Memory B cell (primary cell): ENCODE measurements at regions not wholly inside any gene's neighbourhood (a gene's known extent, or its start where the extent isn't known, plus 50 kb on each side); places are given as distances from the start of the nearest gene placed in this dataset.

Source experiments
- ATAC-seq: fragments of 150-1000 bp; cut with Tn5 transposase; 2 replicates; pipeline ENCODE4 v1.10.0; 2021; ENCODE audit warnings: low read depth, mild to moderate bottlenecking, moderate library complexity
- DNase-seq, 2 donors: peaks; one replicate each; pipeline ENCODE4 v3.0.0; 2022; ENCODE audit warnings: low spot score in 2 of 2
- H3K27ac Mint-ChIP-seq: one replicate; pipeline ENCODE4 v1.8.0; 2022; ENCODE audit warnings: mild to moderate bottlenecking, moderate library complexity, mixed read lengths
- H3K27me3 Mint-ChIP-seq: one replicate; pipeline ENCODE4 v1.8.0; 2022; ENCODE audit warnings: mixed read lengths
- H3K36me3 Mint-ChIP-seq: one replicate; pipeline ENCODE4 v1.8.0; 2022; ENCODE audit warnings: mild to moderate bottlenecking, mixed read lengths
- H3K4me1 Mint-ChIP-seq: one replicate; pipeline ENCODE4 v1.8.0; 2022; ENCODE audit warnings: mixed read lengths
- H3K4me3 Mint-ChIP-seq: one replicate; pipeline ENCODE4 v1.8.0; 2022; ENCODE audit warnings: mild to moderate bottlenecking, moderate library complexity, mixed read lengths
- H3K9me3 Mint-ChIP-seq: one replicate; pipeline ENCODE4 v1.8.0; 2022; ENCODE audit warnings: mixed read lengths

GRCh38 chr22:26891429-26891828 lies 234.0 kb downstream of the MIAT start:
- no peak overlapping the region for H3K4me3 Mint-ChIP-seq
- no peak overlapping the region for H3K27ac Mint-ChIP-seq
- peaks cover 8% of the 10 kb centered on the region for H3K36me3 Mint-ChIP-seq
- peaks cover 2% of the 10 kb centered on the region for H3K4me1 Mint-ChIP-seq
- no peak for DNase-seq
- peaks cover 2% of the 10 kb centered on the region for H3K9me3 Mint-ChIP-seq
- H3K27me3 Mint-ChIP-seq: peaks cover 18% of the 10 kb centered on the region
- no peak for ATAC-seq

- peaks cover 9% of the 10 kb centered on the region for H3K36me3 Mint-ChIP-seq
- peaks cover 4% of the 10 kb centered on the region for H3K9me3 Mint-ChIP-seq
- H3K27ac Mint-ChIP-seq: no peak overlapping the region
- no peak overlapping the region for H3K4me3 Mint-ChIP-seq
- peaks cover 21% of the 10 kb centered on the region for H3K27me3 Mint-ChIP-seq
- peaks cover 4% of the 10 kb centered on the region for H3K4me1 Mint-ChIP-seq
- no peak for DNase-seq
- ATAC-seq: no peak
These were observed 235.0 kb downstream of the MIAT start for GRCh38 chr22:26892166-26893041.

- Mint-ChIP-seq H3K4me3 (no peak overlapping the region), H3K9me3 (peaks cover 6% of the 10 kb centered on the region), H3K27ac (no peak overlapping the region), H3K27me3 (peaks cover 29% of the 10 kb centered on the region), H3K4me1 (peaks cover 4% of the 10 kb centered on the region), H3K36me3 (peaks cover 11% of the 10 kb centered on the region)
- DNase-seq (no peak), ATAC-seq (no peak)
These were observed 236.1 kb downstream of the MIAT start for GRCh38 chr22:26893173-26894110.

- Mint-ChIP-seq H3K36me3 (peaks cover 11% of the 10 kb centered on the region), H3K9me3 (peaks cover 6% of the 10 kb centered on the region), H3K27ac (no peak overlapping the region), H3K4me3 (no peak overlapping the region), H3K4me1 (peaks cover 4% of the 10 kb centered on the region), H3K27me3 (peaks cover 31% of the 10 kb centered on the region)
- ATAC-seq: no peak
- DNase-seq: no peak
These were observed 237.0 kb downstream of the MIAT start for GRCh38 chr22:26894362-26894761.

GRCh38 chr22:26894766-26895485 lies 237.5 kb downstream of the MIAT start:
- peaks cover 11% of the 10 kb centered on the region for H3K36me3 Mint-ChIP-seq
- H3K27ac Mint-ChIP-seq: no peak overlapping the region
- no peak for ATAC-seq
- H3K9me3 Mint-ChIP-seq: peaks cover 6% of the 10 kb centered on the region
- no peak overlapping the region for H3K4me3 Mint-ChIP-seq
- DNase-seq: no peak
- H3K4me1 Mint-ChIP-seq: peaks cover 4% of the 10 kb centered on the region
- peaks cover 31% of the 10 kb centered on the region for H3K27me3 Mint-ChIP-seq

DNA sequence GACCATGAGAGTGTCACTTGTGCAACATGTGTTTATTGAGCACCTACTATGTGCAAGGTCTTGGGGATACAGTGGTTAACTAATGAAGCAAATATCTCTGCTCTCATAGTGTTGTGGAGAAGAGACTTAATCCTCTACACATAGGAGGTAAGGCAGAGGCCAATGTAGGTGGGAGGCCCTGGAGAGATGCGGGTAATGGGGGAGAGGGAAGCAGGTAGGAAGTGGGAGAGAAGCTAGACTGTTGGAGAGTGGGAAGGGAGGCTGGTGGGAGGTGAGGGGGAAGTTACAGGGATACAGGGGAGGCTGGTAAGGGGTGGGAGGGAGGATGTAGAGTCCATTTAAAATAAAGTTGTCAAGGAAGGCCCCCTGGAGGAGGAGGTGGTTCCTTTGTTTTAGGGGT lies 240.0 kb downstream of the MIAT start:
- H3K27me3 Mint-ChIP-seq: peaks cover 28% of the 10 kb centered on the region
- no peak for ATAC-seq

DNA sequence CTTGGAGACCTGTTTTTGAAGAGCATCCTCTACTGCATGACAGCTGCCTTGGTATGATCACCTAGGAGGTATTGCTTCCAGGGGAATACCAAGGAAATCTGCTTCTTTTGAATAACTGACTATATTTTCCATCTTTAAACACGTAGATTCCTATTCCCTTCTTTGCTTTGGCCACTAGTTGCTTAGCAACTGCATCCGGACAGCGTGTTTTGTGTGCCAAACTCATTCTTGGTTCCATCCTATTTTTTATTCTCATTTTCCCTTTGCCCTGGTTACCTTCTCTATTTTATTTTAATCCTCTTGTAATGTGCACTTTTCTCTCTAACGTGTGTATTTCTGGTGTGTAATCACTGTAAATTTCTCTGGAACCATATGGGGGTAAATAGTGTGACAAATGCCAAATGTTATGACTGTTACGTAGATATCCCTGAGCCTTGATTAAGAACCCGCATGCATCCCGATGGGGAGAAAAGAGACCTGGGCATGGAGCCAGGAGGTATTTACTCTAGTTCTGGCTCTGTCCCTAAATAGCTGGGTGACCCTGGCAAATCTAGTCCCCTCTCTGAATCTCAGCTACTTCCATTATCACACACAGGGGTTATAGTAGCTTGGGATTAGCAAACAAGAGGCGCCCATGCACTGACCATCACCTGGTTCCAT lies 241.7 kb downstream of the MIAT start:
- DNase-seq (no peak), ATAC-seq (no peak)
- Mint-ChIP-seq H3K27ac (no peak overlapping the region), H3K4me1 (peaks cover 15% of the 10 kb centered on the region), H3K9me3 (peaks cover 6% of the 10 kb centered on the region), H3K4me3 (no peak overlapping the region), H3K27me3 (peaks cover 21% of the 10 kb centered on the region), H3K36me3 (peaks cover 12% of the 10 kb centered on the region)

More for the DNA sequence above, 240.0 kb downstream of the MIAT start:
- no peak for DNase-seq
- no peak overlapping the region for H3K27ac Mint-ChIP-seq
- peaks cover 11% of the 10 kb centered on the region for H3K36me3 Mint-ChIP-seq
- peaks cover 2% of the 10 kb centered on the region for H3K4me1 Mint-ChIP-seq
- no peak overlapping the region for H3K4me3 Mint-ChIP-seq
- H3K9me3 Mint-ChIP-seq: peaks cover 6% of the 10 kb centered on the region

DNA sequence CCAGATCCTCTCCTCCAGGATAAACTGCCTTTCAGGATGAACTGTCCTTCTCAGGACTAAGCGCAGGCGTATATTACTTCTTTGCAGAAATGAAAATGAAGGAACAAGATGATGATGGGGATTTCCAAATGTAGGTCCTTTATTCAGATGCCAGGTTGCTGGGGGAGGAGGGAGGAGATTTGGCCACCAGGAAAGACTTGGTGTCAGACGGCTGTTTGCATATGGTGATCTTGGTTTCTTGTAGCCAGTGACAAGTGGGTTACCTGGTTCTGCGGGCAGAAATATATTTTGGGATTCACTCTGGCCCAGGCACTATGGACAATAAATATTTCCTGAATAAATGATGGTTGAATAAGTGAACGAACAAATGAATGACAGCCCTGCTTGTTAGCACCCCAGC lies 243.4 kb downstream of the MIAT start:
- H3K36me3 Mint-ChIP-seq: peaks cover 9% of the 10 kb centered on the region
- H3K27me3 Mint-ChIP-seq: peaks cover 18% of the 10 kb centered on the region
- no peak for ATAC-seq
- DNase-seq: no peak
- H3K4me3 Mint-ChIP-seq: no peak overlapping the region
- H3K4me1 Mint-ChIP-seq: peaks cover 18% of the 10 kb centered on the region
- peaks cover 4% of the 10 kb centered on the region for H3K9me3 Mint-ChIP-seq
- no peak overlapping the region for H3K27ac Mint-ChIP-seq

DNA sequence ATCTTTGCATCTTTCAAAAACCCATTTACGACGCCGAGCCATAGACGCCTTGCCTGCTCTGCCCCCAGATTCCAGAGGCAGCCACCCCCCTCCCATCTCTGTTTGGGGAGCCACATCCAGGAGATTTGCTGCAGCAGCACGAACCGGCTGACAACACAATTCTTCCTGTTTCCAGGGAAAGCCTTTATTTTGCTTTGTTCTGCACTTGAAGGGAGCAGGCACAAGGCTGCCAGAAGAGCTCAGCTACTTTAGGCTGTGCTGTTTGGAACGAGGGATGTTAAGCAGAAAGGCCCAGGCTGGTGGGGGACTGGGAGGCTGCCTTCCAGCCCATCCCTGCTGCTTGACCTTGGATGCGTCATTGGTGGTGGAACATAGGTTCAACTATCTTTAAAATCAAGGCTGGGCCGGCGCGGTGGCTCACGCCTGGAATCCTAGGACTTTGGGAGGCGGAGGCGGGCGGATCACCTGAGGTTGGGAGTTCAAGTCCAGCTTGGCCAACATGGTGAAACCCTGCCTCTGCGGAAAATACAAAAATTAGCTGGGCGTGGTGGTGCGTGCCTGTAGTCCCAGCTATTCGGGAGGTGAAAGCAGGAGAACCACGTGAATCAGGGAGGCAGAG lies 243.9 kb downstream of the MIAT start:
- Mint-ChIP-seq H3K9me3 (peaks cover 4% of the 10 kb centered on the region), H3K27ac (no peak overlapping the region), H3K4me1 (peaks cover 18% of the 10 kb centered on the region), H3K36me3 (peaks cover 9% of the 10 kb centered on the region), H3K4me3 (no peak overlapping the region), H3K27me3 (peaks cover 18% of the 10 kb centered on the region)
- no peak for DNase-seq
- ATAC-seq: no peak

DNA sequence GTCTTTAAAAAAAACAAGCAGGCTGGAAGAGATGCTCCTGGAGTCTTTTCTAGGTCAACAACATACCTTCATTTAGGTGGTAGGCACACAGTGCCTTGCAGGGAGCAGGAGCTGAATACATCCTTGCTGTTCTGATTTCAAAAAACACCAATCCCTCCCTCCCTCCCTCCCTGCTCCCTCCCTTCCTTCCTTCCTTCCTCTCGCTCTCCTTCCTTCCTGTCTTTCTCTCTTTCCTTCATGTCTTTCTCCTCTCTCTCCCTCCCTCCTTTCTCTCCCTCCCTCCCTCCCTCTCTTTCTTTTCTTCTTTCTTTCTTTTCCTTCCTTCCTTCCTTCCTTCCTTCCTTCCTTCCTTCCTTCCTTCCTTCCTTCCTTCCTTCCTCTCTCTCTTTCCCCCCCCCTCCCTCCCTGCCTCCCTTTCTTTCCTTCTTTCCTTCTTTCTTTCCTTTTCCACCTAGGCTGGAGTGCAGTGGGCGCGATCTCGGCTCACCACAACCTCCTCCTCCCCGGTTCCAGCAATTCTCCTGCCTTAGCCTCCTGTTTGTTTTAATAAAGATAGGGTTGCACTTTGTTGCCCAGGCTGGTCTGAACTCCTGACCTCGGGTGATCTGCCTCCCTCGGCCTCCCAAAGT lies 245.1 kb downstream of the MIAT start:
- Mint-ChIP-seq H3K27me3 (peaks cover 14% of the 10 kb centered on the region), H3K36me3 (peaks cover 7% of the 10 kb centered on the region), H3K9me3 (peaks cover 2% of the 10 kb centered on the region), H3K4me3 (peak overlapping the region; percentile 81), H3K4me1 (peaks cover 16% of the 10 kb centered on the region), H3K27ac (peak overlapping the region; percentile 53)
- DNase-seq (no peak), ATAC-seq (no peak)

DNA sequence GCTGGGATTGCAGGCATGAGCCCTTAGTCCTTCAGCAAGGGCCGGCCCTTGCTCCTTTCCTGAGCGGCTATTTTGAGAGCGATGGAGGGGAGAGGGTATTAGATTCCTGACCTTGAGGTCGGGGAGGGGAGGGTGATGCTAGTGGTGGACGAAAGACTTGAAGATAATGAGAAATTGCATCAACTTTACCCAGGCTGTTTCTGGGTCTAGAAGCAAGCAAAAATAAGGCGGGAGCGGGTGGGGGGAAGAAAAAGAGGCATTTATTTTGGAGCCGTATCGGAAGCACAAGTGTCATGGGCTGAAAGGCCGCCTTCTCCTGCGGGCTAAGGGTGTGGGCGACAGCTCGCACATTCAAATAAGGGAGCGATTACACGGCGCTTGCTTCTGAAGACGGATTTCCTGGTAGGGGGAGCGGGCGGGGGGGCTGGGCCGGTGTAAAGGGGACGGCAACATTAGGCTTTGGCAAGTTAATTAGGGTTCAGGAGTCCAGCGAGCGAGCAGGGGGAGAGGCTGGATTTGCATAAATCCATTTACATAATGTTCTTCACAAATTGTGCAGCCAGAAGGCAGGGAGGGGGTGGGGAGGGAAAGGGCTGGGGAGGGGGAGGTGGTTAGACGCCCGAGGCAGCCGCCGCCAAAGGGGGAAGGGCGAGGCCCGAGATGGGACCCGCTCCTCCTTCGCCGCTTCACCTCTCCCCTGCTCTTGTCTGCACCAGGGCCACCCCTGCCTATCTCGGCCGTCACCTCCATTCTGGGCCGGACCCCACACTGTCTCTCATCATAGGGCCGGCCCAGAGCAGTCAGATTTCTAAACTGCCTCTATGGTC lies 245.9 kb downstream of the MIAT start:
- peaks cover 3% of the 10 kb centered on the region for H3K36me3 Mint-ChIP-seq
- peak overlapping the region; percentile 53 for H3K27ac Mint-ChIP-seq
- peaks cover 7% of the 10 kb centered on the region for H3K27me3 Mint-ChIP-seq
- H3K4me3 Mint-ChIP-seq: peak overlapping the region; percentile 81
- H3K9me3 Mint-ChIP-seq: peaks cover 2% of the 10 kb centered on the region
- DNase-seq (no peak), ATAC-seq (peak; percentile 44)
- H3K4me1 Mint-ChIP-seq: peaks cover 16% of the 10 kb centered on the region

DNA sequence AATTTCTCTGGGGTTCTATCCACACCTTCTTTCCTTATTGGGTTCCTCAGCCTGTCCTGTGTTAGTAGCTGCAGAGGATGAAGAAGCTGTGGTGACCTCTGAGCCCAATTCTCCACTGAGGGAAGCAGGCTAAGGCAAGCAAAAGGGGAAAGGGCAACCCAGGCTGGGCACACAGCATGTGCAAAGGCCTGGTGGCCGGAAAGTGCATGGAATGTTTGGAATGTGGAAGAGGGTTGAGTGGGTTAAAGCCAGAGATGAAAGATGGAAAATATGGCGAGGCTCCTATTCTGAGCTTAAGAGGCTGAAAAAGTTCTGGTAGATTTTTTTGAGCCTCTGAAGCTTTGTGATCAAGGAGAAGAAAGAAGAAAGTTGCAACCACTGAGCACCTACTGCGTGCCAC lies 247.1 kb downstream of the MIAT start:
- Mint-ChIP-seq H3K4me3 (no peak overlapping the region), H3K36me3 (peaks cover 3% of the 10 kb centered on the region), H3K27ac (peak overlapping the region; percentile 16), H3K27me3 (peaks cover 5% of the 10 kb centered on the region), H3K4me1 (peaks cover 16% of the 10 kb centered on the region), H3K9me3 (peaks cover 2% of the 10 kb centered on the region)
- ATAC-seq (no peak), DNase-seq (no peak)
